ENCODE measurements at regions not wholly inside any gene's neighbourhood (a gene's known extent, or its start where the extent isn't known, plus 50 kb on each side); places are given as distances from the start of the nearest gene placed in this dataset.

DNA sequence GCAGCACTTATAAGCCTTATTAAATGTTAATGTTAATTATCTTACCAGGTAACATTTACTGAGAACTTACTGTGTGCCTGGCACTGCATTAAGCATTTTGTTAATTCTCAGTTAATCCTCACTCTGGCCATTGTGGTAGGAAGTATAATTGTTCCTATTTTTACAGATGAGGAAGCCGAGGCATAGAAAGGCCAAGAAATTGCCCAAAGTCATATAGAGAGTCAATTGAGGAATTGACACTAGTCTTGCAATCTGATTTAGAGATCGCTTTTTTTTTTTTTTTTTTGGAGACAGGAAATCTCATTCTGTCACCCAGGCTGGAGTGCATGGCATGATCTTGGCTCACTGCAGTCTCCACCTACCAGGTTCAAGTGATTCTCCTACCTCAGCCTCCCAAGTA lies 132.6 kb upstream of the PROK2 start:
- ATAC-seq: no peak
- Histone ChIP-seq H3K4me3 (no peak overlapping the region), H3K4me1 (peaks cover 0 to 5% (median 0%) of the 10 kb centered on the region in 3 donors), H3K9me3 (no peaks in the 10 kb centered on the region), H3K27me3 (no peaks in the 10 kb centered on the region), H3K27ac (no peak overlapping the region), H3K36me3 (no peaks in the 10 kb centered on the region)
- 83 to 86% methylated on average over 2 of the region's 2 CpGs for WGBS, 2 donors (ENCODE audit: low coverage in 1 of 2)
- TF ChIP-seq POLR2A (IDR thresholded peaks at IDR 0.05) (no peak), POLR2AphosphoS5 (IDR thresholded peaks at IDR 0.05) (no peak), EP300 (IDR thresholded peaks at IDR 0.05) (no peak)
- TF ChIP-seq, protein P1, sequence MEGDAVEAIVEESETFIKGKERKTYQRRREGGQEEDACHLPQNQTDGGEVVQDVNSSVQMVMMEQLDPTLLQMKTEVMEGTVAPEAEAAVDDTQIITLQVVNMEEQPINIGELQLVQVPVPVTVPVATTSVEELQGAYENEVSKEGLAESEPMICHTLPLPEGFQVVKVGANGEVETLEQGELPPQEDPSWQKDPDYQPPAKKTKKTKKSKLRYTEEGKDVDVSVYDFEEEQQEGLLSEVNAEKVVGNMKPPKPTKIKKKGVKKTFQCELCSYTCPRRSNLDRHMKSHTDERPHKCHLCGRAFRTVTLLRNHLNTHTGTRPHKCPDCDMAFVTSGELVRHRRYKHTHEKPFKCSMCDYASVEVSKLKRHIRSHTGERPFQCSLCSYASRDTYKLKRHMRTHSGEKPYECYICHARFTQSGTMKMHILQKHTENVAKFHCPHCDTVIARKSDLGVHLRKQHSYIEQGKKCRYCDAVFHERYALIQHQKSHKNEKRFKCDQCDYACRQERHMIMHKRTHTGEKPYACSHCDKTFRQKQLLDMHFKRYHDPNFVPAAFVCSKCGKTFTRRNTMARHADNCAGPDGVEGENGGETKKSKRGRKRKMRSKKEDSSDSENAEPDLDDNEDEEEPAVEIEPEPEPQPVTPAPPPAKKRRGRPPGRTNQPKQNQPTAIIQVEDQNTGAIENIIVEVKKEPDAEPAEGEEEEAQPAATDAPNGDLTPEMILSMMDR (IDR thresholded peaks at IDR 0.05): no peak

DNA sequence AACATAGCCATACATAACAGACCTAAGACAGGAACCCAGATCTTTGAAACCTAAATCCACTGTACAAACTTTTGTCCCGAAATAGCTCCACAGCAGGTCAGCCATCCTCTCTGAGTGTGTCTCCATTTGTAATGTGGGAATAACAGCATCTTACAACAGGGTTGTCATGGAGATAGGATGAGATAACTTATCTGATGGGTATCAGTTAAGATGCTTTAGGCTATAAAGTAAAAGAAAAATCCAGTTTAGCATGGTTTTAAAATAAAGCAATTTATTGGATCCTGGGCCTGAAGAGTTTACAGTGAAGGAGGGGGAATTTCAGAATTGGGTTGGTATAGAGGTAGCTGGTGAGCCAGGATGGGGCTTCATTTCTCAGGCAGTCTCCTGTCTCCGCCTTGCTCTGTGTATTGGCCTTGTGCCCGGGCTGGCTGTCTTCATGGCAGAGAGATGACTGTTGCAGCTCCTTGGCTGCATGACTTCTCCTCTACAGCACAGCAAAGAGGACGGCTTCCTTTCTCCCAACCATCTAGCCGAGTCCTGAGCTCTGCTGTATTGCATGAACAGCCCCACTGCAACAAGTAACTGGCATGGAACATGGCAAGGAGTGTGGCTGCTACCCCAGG lies 131.9 kb upstream of the PROK2 start:
- H3K36me3 ChIP-seq: no peaks in the 10 kb centered on the region
- TF ChIP-seq, protein P1 (IDR thresholded peaks at IDR 0.05): no peak
- no peak for TF ChIP-seq EP300 (IDR thresholded peaks at IDR 0.05)
- TF ChIP-seq POLR2AphosphoS5 (IDR thresholded peaks at IDR 0.05): no peak
- TF ChIP-seq POLR2A (IDR thresholded peaks at IDR 0.05): no peak
- no peaks in the 10 kb centered on the region for H3K9me3 ChIP-seq
- 33 to 34% methylated on average over 2 to 5 of the region's 5 CpGs for WGBS, 2 donors (ENCODE audit: low coverage in 1 of 2)
- H3K27me3 ChIP-seq: no peaks in the 10 kb centered on the region
- H3K4me3 ChIP-seq: no peak overlapping the region
- no peak overlapping the region for H3K27ac ChIP-seq
- ATAC-seq: no peak
- H3K4me1 ChIP-seq: peaks cover 0 to 5% (median 0%) of the 10 kb centered on the region in 3 donors

GRCh38 chr3:71912839-71913495 lies 128.0 kb upstream of the PROK2 start:
- Histone ChIP-seq H3K36me3 (no peaks in the 10 kb centered on the region), H3K4me3 (no peak overlapping the region), H3K27me3 (peaks cover 13% of the 10 kb centered on the region), H3K27ac (no peak overlapping the region), H3K4me1 (peaks cover 0 to 10% (median 0%) of the 10 kb centered on the region in 3 donors), H3K9me3 (no peaks in the 10 kb centered on the region)
- TF ChIP-seq EP300 (IDR thresholded peaks at IDR 0.05): no peak
- TF ChIP-seq POLR2A (IDR thresholded peaks at IDR 0.05): no peak
- TF ChIP-seq, protein P1 (IDR thresholded peaks at IDR 0.05): no peak
- no peak for TF ChIP-seq POLR2AphosphoS5 (IDR thresholded peaks at IDR 0.05)
- 81 to 84% methylated on average over 7 of the region's 7 CpGs for WGBS, 2 donors (ENCODE audit: low coverage in 1 of 2)
- ATAC-seq: no peak

- peaks cover 19% of the 10 kb centered on the region for H3K27me3 ChIP-seq
- no peaks in the 10 kb centered on the region for H3K9me3 ChIP-seq
- no peak overlapping the region for H3K4me3 ChIP-seq
- TF ChIP-seq POLR2A (IDR thresholded peaks at IDR 0.05) (no peak), EP300 (IDR thresholded peaks at IDR 0.05) (no peak), POLR2AphosphoS5 (IDR thresholded peaks at IDR 0.05) (no peak)
- TF ChIP-seq, protein P1 (IDR thresholded peaks at IDR 0.05): no peak
- no peak for ATAC-seq
- peaks cover 0 to 10% (median 0%) of the 10 kb centered on the region in 3 donors for H3K4me1 ChIP-seq
- 79 to 90% methylated on average over 3 to 4 of the region's 4 CpGs for WGBS, 2 donors (ENCODE audit: low coverage in 1 of 2)
- no peak overlapping the region for H3K27ac ChIP-seq
- H3K36me3 ChIP-seq: no peaks in the 10 kb centered on the region
Observed at GRCh38 chr3:71910108-71910507, 125.2 kb upstream of the PROK2 start.

GRCh38 chr3:71907996-71908395 lies 123.0 kb upstream of the PROK2 start:
- Histone ChIP-seq H3K4me1 (peaks cover 0 to 14% (median 0%) of the 10 kb centered on the region in 3 donors), H3K27ac (no peak overlapping the region), H3K27me3 (peaks cover 19% of the 10 kb centered on the region), H3K4me3 (no peak overlapping the region), H3K9me3 (no peaks in the 10 kb centered on the region), H3K36me3 (no peaks in the 10 kb centered on the region)
- ATAC-seq: no peak
- 38 to 57% methylated on average over 3 to 10 of the region's 14 CpGs for WGBS, 2 donors (ENCODE audit: low coverage in 1 of 2)
- TF ChIP-seq POLR2AphosphoS5 (IDR thresholded peaks at IDR 0.05) (no peak), EP300 (IDR thresholded peaks at IDR 0.05) (no peak), POLR2A (IDR thresholded peaks at IDR 0.05) (no peak)
- TF ChIP-seq, protein P1 (IDR thresholded peaks at IDR 0.05): no peak

Measured in gastroesophageal sphincter (tissue), 4 donors.